Small intestine (tissue), 7 donors: ENCODE measurements at regions not wholly inside any gene's neighbourhood (a gene's known extent, or its start where the extent isn't known, plus 50 kb on each side); places are given as distances from the start of the nearest gene placed in this dataset.

Experiments used
- DNase-seq, 2 donors: peaks; one replicate each; pipeline versions ENCODE4 v3.0.0 to v3.0.0-alpha.2; 2013
- FAIRE-seq: peaks from 2 replicates; lab custom pipeline; 2012; peaks lifted over from hg19 to GRCh38; lab: Jason Lieb, UNC
- H3K27ac ChIP-seq, 3 donors: one replicate each; pipeline ENCODE4 v1.5.1; 2013; ENCODE audit warnings: low read length in 2 of 3, mild to moderate bottlenecking in 2 of 3, control low read depth in 1 of 3, inconsistent platforms in 1 of 3, low read depth in 1 of 3, moderate library complexity in 1 of 3
- H3K27me3 ChIP-seq, 3 donors: one replicate each; pipeline ENCODE4 v1.6.1; 2013; ENCODE audit warnings: low read length in 3 of 3, inconsistent platforms in 1 of 3; ENCODE audit not compliant: control insufficient read depth in 3 of 3, insufficient read depth in 3 of 3
- H3K36me3 ChIP-seq, 3 donors: one replicate each; pipeline ENCODE4 v1.6.1; 2013; ENCODE audit warnings: low read length in 3 of 3, inconsistent platforms in 1 of 3, low read depth in 1 of 3, mild to moderate bottlenecking in 1 of 3, moderate library complexity in 1 of 3; ENCODE audit not compliant: control insufficient read depth in 3 of 3, insufficient read depth in 2 of 3
- H3K4me1 ChIP-seq, 3 donors: one replicate each; pipeline ENCODE4 v1.6.1; 2013; ENCODE audit warnings: low read length in 2 of 3, inconsistent platforms in 1 of 3, low read depth in 1 of 3, mild to moderate bottlenecking in 1 of 3, moderate library complexity in 1 of 3; ENCODE audit not compliant: control insufficient read depth in 3 of 3, insufficient read depth in 2 of 3
- H3K4me3 ChIP-seq, 3 donors: one replicate each; pipeline ENCODE4 v1.5.1; 2013; ENCODE audit warnings: low read length in 3 of 3, control low read depth in 1 of 3, inconsistent platforms in 1 of 3, low read depth in 1 of 3, mild to moderate bottlenecking in 1 of 3, moderate library complexity in 1 of 3
- H3K9me3 ChIP-seq, 2 donors: one replicate each; pipeline ENCODE4 v1.6.1; 2013; ENCODE audit warnings: low read depth in 1 of 2, low read length in 1 of 2; ENCODE audit not compliant: control insufficient read depth in 2 of 2, insufficient read depth in 1 of 2
- WGBS, 3 donors: extraction: QIAGEN DNeasy Blood & Tissue Kit; methylation state at CpG; one replicate each; pipeline ENCODE4 v1.1.7; 2013; 5-methylcytosine and 5-hydroxymethylcytosine counted together
- donor health status: healthy with polysubstance abuse.
- donor health status: control.
- donor health status: control.
- donor health status: Bipolar disorder and iron deficiency.
- donor health status: healthy.

GRCh38 chr2:167454036-167454435, 565.8 kb downstream of the XIRP2 start:
- Histone ChIP-seq H3K9me3 (peaks cover 0 to 5% of the 10 kb centered on the region in 2 donors), H3K36me3 (no peaks in the 10 kb centered on the region), H3K4me1 (no peaks in the 10 kb centered on the region), H3K4me3 (no peak overlapping the region), H3K27me3 (no peaks in the 10 kb centered on the region), H3K27ac (no peak overlapping the region)
- FAIRE-seq (no peak), DNase-seq (no peak)
- WGBS, 3 donors, result 91 to 97% (median 95%) methylated on average over 13 of the region's 13 CpGs

GRCh38 chr2:167451496-167452289, 563.4 kb downstream of the XIRP2 start:
- Histone ChIP-seq H3K27me3 (no peaks in the 10 kb centered on the region), H3K27ac (no peak overlapping the region), H3K9me3 (peaks cover 0 to 5% of the 10 kb centered on the region in 2 donors), H3K36me3 (no peaks in the 10 kb centered on the region), H3K4me3 (no peak overlapping the region), H3K4me1 (no peaks in the 10 kb centered on the region)
- FAIRE-seq (no peak), DNase-seq (no peak)
- 78 to 85% (median 79%) methylated on average over 7 to 9 of the region's 9 CpGs for WGBS, 3 donors

GRCh38 chr2:167450364-167450763, 562.1 kb downstream of the XIRP2 start:
- no peak overlapping the region for H3K27ac ChIP-seq
- H3K27me3 ChIP-seq, result no peaks in the 10 kb centered on the region
- H3K4me1 ChIP-seq, result no peaks in the 10 kb centered on the region
- H3K9me3 ChIP-seq, result peaks cover 0 to 5% of the 10 kb centered on the region in 2 donors
- no peaks in the 10 kb centered on the region for H3K36me3 ChIP-seq
- no peak overlapping the region for H3K4me3 ChIP-seq
- FAIRE-seq (no peak), DNase-seq (no peak)

DNA sequence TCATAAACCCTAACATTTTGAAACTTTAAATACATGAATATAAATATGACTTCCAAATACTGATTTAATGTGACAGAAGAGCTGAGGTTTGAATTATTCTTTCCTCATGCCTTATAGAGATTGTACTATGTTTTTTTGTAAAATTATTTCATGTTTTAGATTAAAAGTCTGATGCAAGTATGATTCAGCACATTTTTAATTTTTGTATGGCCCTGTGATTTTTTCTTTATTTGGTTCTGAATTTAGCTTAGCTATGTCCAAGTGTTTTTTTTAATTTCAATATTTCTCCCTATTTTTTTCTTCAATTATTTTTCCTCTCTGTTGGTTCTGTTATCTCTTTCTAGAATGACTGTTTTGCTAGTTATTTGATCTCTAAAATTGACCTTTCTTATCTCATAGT, 552.1 kb downstream of the XIRP2 start:
- no peak for DNase-seq
- Histone ChIP-seq H3K4me1 (no peaks in the 10 kb centered on the region), H3K36me3 (no peaks in the 10 kb centered on the region), H3K4me3 (no peak overlapping the region), H3K27me3 (no peaks in the 10 kb centered on the region), H3K27ac (no peak overlapping the region), H3K9me3 (no peaks in the 10 kb centered on the region)
- no peak for FAIRE-seq

GRCh38 chr2:167438206-167438605, 549.9 kb downstream of the XIRP2 start:
- Histone ChIP-seq H3K27me3 (no peaks in the 10 kb centered on the region), H3K36me3 (no peaks in the 10 kb centered on the region), H3K4me1 (no peaks in the 10 kb centered on the region), H3K4me3 (no peak overlapping the region), H3K9me3 (no peaks in the 10 kb centered on the region), H3K27ac (no peak overlapping the region)
- DNase-seq (peak; percentile 8 to 14), FAIRE-seq (no peak)
- WGBS, 3 donors, result 37 to 52% (median 45%) methylated on average over 2 of the region's 2 CpGs

- FAIRE-seq, result no peak
- DNase-seq, result no peak
- no peaks in the 10 kb centered on the region for H3K27me3 ChIP-seq
- H3K9me3 ChIP-seq, result no peaks in the 10 kb centered on the region
- no peak overlapping the region for H3K27ac ChIP-seq
- no peak overlapping the region for H3K4me3 ChIP-seq
- no peaks in the 10 kb centered on the region for H3K36me3 ChIP-seq
- no peaks in the 10 kb centered on the region for H3K4me1 ChIP-seq
- 85 to 93% (median 91%) methylated on average over 2 of the region's 2 CpGs for WGBS, 3 donors
Measured at GRCh38 chr2:167431949-167432348, 543.7 kb downstream of the XIRP2 start.

GRCh38 chr2:167430447-167430846, 542.2 kb downstream of the XIRP2 start:
- H3K4me1 ChIP-seq, result no peaks in the 10 kb centered on the region
- H3K27me3 ChIP-seq, result no peaks in the 10 kb centered on the region
- DNase-seq (no peak), FAIRE-seq (no peak)
- no peaks in the 10 kb centered on the region for H3K36me3 ChIP-seq
- no peak overlapping the region for H3K27ac ChIP-seq
- H3K4me3 ChIP-seq, result no peak overlapping the region
- no peaks in the 10 kb centered on the region for H3K9me3 ChIP-seq

- no peaks in the 10 kb centered on the region for H3K9me3 ChIP-seq
- H3K4me3 ChIP-seq, result no peak overlapping the region
- DNase-seq, result no peak
- no peaks in the 10 kb centered on the region for H3K36me3 ChIP-seq
- no peak overlapping the region for H3K27ac ChIP-seq
- no peaks in the 10 kb centered on the region for H3K27me3 ChIP-seq
- FAIRE-seq, result no peak
- no peaks in the 10 kb centered on the region for H3K4me1 ChIP-seq
- WGBS, 3 donors, result 74 to 84% (median 80%) methylated on average over 8 of the region's 8 CpGs
Measured at GRCh38 chr2:167424803-167425755, 536.8 kb downstream of the XIRP2 start.
